Gastroesophageal sphincter (tissue), 3 donors: ENCODE measurements at regions not wholly inside any gene's neighbourhood (a gene's known extent, or its start where the extent isn't known, plus 50 kb on each side); places are given as distances from the start of the nearest gene placed in this dataset.

ENCODE experiments used
- EP300 ChIP-seq: sonication (generic); formaldehyde crosslinking; IDR thresholded peaks from one replicate; pipeline ENCODE4 v1.6.1; 2017; ENCODE audit warnings: antibody characterized with exemption, mild to moderate bottlenecking
- POLR2A ChIP-seq, 2 donors: fragments of 450-650 bp; IDR thresholded peaks; one replicate each; pipeline ENCODE4 v1.6.1; 2017; ENCODE audit warnings: antibody characterized with exemption in 2 of 2, mild to moderate bottlenecking in 2 of 2, moderate library complexity in 1 of 2
- POLR2AphosphoS5 ChIP-seq: sonication (generic); formaldehyde crosslinking; IDR thresholded peaks from one replicate; pipeline ENCODE4 v1.6.1; 2017; ENCODE audit warnings: antibody characterized with exemption
- TF ChIP-seq, protein P1 (sequence below), 4 experiments: fragments of 200-600 bp in 2 of 4; fragments of 450-650 bp in 2 of 4; sonication (generic) in 1 of 4; IDR thresholded peaks; one replicate each; pipeline ENCODE4 v1.5.1; 2017 to 2019; ENCODE audit warnings: antibody characterized with exemption in 4 of 4, mild to moderate bottlenecking in 2 of 4, moderate library complexity in 2 of 4

GRCh38 chr11:32316858-32317642 is 118.3 kb downstream of the WT1 start:
- TF ChIP-seq, protein P1, sequence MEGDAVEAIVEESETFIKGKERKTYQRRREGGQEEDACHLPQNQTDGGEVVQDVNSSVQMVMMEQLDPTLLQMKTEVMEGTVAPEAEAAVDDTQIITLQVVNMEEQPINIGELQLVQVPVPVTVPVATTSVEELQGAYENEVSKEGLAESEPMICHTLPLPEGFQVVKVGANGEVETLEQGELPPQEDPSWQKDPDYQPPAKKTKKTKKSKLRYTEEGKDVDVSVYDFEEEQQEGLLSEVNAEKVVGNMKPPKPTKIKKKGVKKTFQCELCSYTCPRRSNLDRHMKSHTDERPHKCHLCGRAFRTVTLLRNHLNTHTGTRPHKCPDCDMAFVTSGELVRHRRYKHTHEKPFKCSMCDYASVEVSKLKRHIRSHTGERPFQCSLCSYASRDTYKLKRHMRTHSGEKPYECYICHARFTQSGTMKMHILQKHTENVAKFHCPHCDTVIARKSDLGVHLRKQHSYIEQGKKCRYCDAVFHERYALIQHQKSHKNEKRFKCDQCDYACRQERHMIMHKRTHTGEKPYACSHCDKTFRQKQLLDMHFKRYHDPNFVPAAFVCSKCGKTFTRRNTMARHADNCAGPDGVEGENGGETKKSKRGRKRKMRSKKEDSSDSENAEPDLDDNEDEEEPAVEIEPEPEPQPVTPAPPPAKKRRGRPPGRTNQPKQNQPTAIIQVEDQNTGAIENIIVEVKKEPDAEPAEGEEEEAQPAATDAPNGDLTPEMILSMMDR (IDR thresholded peaks at IDR 0.05), result no peak
- TF ChIP-seq POLR2A (IDR thresholded peaks at IDR 0.05), result no peak
- TF ChIP-seq EP300, result no peak
- TF ChIP-seq POLR2AphosphoS5, result no peak
